HT1080 (cell line): ENCODE measurements at regions not wholly inside any gene's neighbourhood (a gene's known extent, or its start where the extent isn't known, plus 50 kb on each side); places are given as distances from the start of the nearest gene placed in this dataset.

Experiments
- DNase-seq: peaks from one replicate; pipeline ENCODE4 v3.0.0-alpha.2; 2015; ENCODE audit warnings: low read depth

DNA sequence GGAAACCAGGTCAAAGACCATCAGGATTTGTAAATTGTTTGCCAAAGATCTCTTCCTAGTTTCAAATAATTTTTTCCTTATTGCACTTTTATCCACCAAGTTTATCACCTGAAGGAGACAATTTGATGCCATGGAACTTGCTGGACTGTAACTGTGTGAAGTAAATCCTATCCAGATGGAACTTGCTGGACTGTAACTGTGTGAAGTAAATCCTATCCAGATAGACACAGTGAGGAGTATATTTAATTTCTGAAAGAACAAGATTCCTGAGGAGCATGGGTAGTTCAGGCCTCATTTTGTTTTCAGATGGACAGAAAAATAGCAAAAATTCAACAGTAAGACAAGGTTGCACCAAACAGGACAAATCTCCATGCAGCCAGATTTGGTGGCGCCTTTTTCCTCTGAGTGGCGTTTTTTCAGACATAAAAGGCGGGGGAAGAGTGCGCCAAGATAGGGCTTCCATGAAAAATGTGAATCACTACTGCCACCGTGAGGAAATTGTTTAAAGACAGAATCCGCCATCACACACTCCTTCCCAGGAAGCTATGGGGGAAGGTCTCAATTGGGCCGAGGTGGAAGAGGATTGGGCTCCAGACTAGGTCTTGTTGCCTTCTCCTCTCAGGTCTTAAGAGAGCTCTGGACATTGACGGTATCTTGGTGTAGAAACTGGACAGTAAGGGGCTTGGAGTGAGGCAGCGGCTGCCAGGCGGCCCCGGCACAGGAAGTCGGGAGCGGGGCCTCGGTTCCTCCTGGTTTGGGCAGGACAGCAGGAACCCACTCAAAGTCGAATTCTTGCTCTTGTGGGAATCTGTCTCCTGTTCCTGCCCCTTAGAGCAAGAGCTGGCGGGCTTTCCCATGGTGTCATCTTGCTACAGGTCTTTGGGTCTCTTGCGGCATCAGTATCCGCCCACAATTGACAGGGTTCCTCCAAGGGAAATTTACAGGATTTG, 234.7 kb downstream of the OR13H1 start:
- no peak for DNase-seq

- no peak for DNase-seq
Measured at GRCh38 chrX:131779306-131779705, 235.4 kb downstream of the OR13H1 start.

DNA sequence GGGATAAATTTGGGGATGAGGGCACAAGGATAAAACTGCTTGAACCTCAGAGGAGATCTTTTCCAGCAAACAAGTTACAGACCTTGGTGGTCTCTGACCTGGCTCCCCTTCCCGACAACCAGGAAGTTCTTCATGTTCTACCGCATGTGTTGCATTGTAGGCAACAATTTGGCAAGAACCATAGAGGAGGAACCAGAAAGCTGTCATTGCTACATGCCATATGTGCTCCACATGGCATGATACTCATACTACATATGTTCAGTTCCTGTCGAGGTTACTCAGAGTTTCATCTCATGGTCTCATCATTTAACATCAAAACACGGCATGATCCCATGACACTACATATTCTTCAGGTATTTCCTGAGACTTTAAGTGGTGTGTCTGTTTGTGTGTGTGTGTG, 235.9 kb downstream of the OR13H1 start:
- DNase-seq, result no peak

- no peak for DNase-seq
Measured at GRCh38 chrX:131782646-131783045, 238.8 kb downstream of the OR13H1 start.

DNA sequence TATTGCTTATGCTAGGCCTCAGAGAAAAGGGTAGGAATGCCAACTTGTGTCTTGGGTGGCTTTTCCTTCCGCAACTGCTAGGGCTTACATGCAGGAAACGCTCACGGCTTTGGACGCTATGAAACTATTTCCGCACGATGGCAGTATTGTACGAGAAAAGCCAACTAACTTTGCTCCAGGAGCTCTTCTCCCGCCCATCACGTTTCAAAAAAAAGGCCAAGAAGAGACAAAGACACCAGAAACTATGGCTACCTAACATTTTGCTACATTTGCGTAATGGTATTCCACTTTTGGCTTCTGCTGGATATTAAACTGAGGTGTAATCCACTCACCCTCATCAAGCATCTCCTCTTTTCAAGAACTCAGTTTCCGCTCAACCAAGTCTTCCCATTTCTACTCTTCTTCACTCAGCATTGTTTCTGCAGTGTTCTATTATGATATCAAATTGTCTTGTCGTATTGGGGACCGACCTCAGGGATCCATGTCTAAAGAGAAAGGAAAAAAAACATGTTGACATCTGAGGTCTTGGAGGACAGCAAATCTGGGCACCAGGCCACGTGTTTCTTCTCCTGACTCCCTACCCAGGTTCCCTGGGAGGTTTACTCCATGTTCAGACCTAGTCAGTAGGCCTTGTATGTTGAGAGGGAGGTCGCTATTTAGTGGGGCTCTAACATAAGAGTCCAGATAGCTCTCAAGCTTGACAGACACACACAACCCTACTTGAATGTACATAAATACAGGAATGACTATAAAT, 239.4 kb upstream of the STK26 start:
- DNase-seq, result no peak

- no peak for DNase-seq
Measured at GRCh38 chrX:131789664-131790063, 233.4 kb upstream of the STK26 start.

GRCh38 chrX:131791608-131792355, 231.3 kb upstream of the STK26 start:
- no peak for DNase-seq

GRCh38 chrX:131792356-131792749, 230.7 kb upstream of the STK26 start:
- no peak for DNase-seq

DNA sequence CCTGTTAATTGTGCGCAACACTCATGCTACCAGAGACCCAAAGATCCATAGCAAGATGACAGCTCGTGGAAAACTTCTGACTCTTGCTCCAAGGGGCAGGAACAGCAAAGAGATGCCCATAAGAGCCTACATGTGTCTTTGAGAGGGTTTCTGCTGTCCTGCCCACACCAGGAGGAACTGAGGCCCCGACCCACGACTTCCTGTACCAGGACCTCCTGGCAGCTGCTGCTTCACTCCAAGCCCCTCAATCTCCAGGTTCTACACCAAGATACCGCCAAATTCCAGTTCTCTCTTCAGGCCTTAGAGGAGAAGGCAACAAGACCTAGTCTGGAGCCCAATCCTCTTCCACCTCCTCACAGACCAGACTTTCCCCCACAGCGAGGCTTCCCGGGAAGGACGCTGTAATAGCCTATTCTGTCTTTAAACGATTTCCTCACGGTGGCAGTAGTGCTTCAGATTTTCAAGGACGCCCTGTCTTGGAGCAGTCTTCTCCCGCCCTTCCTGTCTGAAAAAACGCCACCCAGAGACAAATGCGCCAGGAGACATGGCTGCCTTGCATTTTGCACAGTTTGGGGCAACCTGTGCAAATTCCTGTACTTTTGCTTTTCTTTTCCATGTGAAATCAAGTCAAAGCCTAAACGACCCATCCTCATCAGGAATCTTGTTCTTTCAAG, 230.2 kb upstream of the STK26 start:
- DNase-seq, result no peak

DNA sequence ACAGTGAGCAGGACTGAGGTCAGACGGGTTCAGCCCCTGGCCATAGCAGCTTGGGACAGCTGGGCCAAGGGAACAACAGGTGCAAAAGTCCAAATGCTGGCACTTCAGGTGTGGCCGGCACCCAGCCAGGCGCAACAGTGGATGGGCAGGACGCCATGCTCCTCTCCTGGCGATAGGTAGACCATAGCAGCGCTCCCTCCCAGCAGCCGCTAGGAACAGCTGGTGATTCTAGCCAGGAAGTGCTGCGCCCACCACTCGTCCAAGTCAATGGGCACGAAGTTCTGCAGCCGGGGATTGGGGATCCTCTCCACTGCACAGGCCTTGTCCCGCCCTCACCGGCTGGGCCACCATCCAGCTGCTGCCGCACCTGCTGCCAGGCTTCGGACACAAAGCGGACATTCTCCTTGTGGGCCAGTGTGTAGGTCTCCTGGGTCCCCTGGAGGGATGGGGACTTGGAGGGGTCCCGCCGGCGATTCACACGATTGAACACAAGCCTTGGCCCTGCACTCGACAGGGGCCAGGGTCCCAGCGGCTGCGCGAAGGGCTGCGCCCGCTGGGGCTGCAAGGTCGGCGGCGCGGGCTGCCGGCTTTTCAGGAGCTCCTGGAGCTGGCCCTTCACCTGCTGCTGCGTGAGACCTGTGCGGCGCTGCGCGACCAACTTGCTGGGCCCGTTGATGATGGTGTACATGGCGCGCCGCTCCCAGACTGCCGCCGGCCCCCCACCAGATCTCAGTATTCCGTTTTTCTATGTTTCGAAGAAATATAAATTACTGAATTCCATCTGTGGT, 227.5 kb upstream of the STK26 start:
- DNase-seq, result no peak

- no peak for DNase-seq
Measured at GRCh38 chrX:131801066-131801465, 222.0 kb upstream of the STK26 start.

DNA sequence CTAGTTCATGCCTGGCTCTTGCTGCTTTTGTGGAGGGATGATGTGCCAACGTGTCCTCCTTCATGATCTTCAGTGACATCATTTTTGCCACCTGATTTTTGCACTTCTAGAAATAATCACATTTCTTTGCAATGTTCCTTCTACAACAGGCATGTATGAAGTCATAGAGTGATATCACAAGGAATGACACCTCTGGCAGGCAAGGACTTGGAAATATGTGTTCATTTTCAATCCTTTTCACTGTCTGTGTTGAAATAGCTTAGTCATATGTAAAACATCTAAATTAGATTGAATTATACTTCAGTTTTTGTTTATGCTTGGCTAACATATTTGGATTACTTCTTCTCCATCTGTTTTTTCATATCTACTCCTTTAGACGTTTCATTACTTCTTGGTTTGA, 221.2 kb upstream of the STK26 start:
- DNase-seq, result no peak

DNA sequence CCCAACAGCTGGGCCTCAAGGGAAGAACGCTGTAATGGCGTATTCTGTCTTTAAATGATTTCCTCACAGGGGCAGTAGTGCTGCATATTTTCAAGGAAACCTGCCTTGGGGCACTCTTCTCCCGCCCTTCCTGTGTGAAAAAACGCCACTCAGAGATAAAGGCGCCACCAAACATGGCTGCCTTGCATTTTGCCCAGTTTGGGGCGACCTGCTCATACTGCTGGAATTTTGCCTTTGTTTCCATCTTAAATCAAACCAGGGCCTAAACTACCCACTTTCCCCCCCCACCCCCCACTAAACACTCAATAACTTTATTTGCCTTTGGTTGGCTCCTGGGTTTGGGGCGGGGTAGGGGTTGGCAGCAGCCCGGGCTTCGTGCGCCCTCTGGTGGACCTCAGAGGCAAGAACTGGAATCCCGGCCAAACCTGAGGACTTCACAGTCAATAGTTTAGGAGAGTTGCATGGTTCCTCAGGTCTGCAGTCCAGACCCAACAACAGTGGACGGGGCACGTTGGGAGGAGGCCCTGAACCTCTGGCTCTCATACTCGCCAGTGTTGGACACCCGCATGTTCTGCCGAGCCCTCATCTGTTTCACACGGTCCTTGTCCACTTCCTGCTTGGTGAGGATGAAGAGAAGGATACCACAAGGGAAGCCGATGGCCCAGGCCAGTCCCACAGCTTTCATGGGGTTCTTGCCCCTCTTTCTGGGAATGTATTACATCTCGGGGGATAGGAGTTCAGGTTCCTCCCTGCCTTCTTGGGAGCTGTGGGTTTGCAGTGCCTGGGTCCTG, 220.1 kb upstream of the STK26 start:
- DNase-seq, result peak; percentile 2

DNA sequence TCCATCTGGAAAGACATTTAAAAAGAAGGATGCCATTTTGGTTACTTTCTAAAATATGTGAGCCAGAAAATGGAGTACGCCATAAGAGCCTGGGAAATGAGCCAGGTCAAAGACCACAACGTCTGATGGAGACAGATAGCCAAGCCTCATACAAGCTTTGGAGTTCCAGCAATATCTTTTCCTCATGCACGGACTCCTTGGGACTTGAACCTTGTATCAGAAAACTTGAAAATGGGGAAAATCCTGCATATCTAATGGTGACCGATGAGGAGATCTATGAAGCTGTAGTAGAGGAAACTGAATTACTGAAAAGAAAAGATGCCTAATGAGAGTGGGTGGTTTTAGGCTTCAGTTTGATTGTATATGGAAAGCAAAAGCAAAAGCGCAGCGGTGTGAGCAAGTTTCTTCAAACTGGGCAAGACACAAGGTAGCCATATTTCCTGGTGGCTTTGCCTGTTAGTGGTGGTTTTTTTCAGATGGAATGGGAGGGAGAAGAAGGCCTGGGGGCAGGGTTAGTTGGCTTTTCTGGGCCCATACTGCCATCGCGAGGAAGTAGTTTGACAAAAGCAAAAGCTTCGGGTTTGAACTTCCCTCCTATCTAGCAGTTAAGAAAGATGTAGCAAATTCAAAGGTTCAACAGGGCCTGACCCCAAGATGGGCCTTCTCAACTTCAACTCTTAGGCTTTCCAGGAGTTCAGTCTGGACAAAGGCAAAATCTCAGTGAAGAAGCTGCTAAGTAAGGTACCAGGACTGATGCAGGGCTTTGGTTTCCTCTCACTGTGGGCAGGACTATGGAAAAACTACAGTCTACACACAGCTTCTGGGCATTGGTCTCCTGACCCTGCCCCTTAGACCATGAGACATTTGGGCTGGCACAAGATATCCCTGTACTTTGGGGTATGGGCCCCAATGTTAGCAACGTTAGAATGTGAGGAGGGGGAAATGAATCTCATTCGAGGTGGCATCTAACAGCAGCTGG, 210.0 kb upstream of the STK26 start:
- DNase-seq, result no peak

- no peak for DNase-seq
Measured at GRCh38 chrX:131816551-131817136, 206.5 kb upstream of the STK26 start.

- no peak for DNase-seq
Measured at GRCh38 chrX:131818297-131818936, 204.7 kb upstream of the STK26 start.

DNA sequence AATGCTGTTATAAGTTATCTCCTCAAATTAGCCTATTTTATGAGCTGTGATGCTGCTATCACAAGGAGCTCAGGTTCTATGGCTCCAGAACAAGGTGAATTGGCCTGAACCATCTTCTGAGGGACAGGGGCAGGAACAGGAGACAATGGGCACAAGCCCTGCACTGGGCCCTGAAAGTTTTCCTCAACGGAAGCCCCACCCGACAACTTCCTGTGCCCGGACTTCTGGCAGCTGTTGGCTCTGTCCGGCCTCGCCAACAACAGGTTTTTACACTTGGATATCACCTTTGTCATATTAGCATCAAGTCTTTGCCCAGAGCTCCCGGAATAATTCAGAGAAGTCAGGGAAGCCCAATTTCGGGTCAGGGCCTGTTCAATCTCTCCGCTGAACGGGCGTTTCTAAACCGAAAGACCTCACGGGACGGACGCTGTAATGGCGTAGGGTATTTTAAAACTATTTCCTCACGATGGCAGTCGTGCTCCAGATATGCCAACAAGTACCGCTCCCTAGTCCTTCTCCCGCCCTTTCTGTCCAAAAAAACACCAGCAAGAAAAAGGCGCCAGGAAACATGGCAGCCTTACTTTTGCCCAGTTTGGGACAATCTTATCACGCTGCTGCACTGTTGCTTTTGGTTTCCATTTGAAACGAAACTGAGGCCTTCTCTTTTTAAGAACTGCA, 201.0 kb upstream of the STK26 start:
- DNase-seq, result no peak
